Dedifferentiated amniotic fluid mesenchymal stem cell (primary cell): ENCODE measurements at regions not wholly inside any gene's neighbourhood (a gene's known extent, or its start where the extent isn't known, plus 50 kb on each side); places are given as distances from the start of the nearest gene placed in this dataset.
"Not testable (repeated sequence)": the region's sequence is repeated elsewhere in the genome, so short reads cannot be mapped to it uniquely, and the experiment has no call there.

Experiments used
- DNase-seq: peaks from one replicate; pipeline ENCODE4 v3.0.0-alpha.2; 2016; ENCODE audit errors: extremely low spot score

GRCh38 chr14:23750357-23750756 is 114.2 kb downstream of the DHRS2 start:
- DNase-seq, result no peak

GRCh38 chr14:23751616-23752015 is 115.5 kb downstream of the DHRS2 start:
- no peak for DNase-seq

GRCh38 chr14:23763394-23763793 is 127.2 kb downstream of the DHRS2 start:
- DNase-seq, result no peak

GRCh38 chr14:23766737-23767401 is 130.7 kb downstream of the DHRS2 start:
- DNase-seq, result no peak

DNA sequence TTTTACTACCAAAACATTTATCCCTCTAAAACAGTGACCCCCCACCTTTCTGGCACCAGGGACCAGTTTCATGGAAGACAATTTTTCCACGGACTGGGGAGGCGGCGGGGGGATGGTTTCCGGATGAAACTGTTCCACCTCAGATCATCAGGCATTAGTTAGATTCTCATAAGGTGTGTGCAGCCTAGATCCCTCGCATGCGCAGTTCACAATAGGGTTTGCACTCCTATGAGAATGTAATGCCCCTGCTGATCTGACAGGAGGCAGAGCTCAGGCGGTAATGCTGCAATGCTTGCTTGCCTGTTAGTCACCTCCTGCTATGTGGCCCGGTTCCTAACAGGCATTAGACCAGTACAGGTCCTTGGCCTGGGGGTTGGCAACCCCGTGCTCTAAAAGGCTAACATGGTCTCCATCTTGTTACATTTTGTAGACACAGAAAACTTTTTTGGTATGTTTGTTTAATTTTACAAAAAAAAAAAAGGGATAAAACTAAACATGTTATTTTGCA is 133.1 kb downstream of the DHRS2 start:
- not testable (repeated sequence) for DNase-seq

- DNase-seq, result no peak
Measured at GRCh38 chr14:23773981-23774380, 137.8 kb downstream of the DHRS2 start.

- no peak for DNase-seq
Measured at GRCh38 chr14:23776296-23776695, 140.1 kb downstream of the DHRS2 start.

DNA sequence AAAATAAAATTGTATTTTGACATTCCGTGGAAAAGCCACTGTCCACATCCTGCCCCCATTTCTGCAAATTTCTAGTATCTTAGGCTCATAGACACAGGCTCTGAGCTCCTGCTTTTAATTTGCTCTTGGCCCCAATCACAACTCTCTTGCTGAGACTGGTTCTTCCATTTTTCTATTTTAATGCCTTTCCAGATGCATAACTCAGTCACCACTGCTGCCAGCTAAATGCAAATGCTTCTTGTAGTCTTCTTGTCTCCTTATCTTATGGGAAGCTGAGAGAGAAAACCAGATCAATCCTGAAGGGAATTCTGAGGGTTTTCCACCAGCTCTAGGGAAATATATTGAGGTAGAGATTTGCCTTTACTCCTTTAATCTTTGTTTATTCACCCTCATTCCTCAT is 149.0 kb downstream of the DHRS2 start:
- DNase-seq, result no peak

- no peak for DNase-seq
Measured at GRCh38 chr14:23787436-23787835, 151.3 kb downstream of the DHRS2 start.

DNA sequence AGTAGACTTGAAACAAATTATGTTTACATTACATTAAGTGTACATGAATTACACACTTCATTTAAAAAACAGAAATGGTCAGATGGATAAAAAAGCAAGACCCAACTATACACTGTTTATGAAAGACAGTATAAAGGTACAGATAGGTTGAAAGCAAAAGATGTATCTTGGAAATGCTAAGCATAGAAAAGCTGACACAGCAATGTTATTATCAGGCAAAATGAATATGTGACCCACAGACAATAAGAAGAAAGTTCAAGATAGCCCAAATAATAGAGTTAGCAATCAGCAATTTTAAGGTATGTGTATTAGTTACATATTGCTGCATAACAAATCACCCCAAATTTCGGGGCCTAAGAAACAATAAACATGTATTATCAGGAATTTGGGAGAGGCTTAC is 153.5 kb downstream of the DHRS2 start:
- DNase-seq, result no peak

GRCh38 chr14:23793532-23793931 is 157.4 kb downstream of the DHRS2 start:
- DNase-seq, result no peak

DNA sequence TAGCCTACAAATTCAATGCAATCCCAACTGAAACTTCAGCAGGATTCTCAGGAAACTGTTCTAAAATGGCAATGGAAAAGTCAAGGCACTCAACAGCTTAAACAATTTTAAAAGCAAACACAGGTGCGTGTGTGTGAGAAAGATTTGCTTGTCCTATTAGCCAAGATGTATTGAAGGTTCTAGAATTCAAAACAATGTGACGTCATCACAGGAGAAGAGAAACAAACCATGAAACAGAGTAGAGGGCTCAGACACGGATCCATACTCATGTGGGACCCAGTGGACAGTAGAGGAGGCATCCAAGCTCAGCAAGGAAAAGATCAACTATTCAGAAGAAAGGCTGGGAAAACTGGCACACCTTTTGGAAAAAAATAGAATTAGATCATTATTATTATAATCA is 152.8 kb upstream of the DHRS4 start:
- DNase-seq, result no peak

DNA sequence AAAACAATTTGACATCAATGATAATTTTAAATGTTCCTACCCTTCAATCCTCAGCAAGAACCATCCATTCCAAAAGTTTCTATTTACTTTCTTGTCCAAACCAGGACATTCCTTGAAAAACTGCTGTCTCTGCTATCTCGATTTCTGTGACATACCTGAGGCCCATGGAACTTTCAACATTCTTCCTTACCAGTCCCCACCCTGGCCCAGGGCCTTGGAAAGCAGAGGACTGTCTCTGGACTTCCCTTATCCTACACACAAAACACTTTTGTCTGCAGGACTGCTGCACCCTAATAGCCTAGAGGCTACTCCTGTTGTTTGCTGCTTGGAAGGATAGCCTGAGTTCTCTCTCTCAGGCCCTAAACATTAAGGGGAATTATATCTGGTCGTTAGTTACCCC is 151.8 kb upstream of the DHRS4 start:
- no peak for DNase-seq

DNA sequence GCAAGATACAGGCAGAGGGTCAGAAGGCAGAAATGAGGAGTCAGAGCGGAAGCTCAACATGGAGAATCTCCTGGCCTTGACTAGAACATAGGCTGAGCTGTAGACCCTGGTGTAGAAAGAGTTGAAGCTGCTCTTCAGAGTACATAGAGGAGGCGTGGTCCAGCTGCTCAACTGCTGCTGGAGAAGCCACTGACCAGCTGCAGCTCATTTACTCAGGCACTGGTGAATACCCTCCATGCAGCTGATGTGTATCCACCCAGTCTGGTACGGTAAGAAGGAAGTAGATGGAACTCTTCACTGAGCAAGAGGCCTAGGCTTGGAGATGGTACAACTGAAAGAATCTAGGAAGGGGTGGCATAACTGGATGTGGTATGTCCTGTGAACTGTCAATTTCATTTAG is 148.8 kb upstream of the DHRS4 start:
- no peak for DNase-seq

DNA sequence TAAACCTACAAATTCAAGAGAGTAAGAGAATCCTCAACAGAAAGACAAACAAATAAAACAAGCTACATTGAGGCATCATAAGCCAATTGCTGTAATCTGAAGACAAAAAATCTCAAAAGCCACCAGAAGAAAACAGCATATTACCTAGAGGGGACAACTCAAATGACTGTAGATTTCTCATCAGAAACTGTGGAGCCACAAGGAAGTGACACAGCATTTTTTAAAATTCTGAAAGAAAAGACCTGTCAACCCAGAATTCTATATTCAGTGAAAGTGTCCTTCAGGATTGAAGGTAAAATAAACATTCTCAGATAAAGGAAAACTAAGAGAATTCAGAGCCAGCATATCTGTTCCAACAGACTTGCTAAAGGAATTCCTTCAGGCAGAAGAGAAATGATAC is 147.8 kb upstream of the DHRS4 start:
- no peak for DNase-seq

DNA sequence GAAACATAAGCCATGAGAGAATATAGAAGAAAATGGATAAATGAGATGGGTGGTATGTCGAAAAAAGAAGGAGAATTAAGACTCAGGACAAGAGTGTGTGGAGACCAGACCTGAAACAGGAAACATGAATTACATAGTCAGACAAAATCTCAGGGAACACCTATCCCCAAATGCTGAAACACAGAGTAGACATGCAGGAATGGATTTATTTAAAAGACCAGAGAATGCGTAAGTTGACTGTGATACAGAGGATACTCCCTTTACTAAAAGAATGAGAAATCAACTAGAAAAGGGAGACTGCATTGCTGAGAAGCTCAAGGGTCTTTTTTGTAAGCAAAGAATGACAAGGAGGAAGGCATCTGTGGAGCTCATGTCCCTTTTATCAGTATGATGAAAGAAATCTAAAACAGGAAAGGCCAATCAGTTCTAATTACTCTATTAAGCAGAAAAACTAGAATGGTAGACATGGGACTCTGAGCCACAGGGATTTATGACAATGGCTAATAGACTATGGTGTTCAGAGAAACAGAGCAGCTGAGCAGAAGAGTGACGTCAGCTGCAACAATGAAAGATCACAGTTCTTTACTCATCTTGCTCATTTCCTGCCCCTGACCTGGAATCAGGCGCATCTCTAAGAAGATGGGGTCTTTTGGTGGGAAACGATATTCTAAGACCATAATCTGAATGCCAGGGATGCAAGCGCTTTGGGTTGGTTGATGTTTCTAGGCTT is 138.9 kb upstream of the DHRS4 start:
- DNase-seq, result no peak

GRCh38 chr14:23816371-23816770 is 137.2 kb upstream of the DHRS4 start:
- DNase-seq, result no peak

DNA sequence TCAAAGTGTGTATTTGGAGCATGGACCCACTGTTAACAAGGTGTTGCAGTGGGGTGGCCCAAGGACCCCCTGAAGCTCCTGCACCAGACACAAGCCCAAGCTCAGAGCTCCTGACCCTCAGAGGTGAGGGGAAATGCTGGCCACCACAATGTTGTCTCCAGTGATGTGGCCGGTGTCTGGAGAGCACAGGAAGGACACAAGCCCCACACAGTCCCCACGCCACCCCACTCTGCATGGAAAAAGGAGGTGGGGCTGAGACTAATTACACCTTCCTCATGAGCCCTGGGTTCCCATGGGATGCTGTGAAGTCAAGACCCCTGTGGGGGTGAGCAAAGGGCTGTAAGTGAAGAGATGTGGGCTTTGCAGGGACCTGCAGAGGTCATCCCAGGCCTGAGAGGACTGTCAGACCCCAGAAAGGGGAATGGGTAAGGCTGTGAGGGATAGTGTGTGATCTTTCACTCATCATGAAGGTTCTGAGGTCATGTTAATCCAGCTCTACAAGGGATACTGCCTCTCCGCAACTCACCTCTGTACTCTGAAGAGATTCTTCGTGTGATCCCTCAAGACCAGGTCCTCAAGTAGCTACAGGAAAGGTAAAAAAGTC is 136.3 kb upstream of the DHRS4 start:
- no peak for DNase-seq

DNA sequence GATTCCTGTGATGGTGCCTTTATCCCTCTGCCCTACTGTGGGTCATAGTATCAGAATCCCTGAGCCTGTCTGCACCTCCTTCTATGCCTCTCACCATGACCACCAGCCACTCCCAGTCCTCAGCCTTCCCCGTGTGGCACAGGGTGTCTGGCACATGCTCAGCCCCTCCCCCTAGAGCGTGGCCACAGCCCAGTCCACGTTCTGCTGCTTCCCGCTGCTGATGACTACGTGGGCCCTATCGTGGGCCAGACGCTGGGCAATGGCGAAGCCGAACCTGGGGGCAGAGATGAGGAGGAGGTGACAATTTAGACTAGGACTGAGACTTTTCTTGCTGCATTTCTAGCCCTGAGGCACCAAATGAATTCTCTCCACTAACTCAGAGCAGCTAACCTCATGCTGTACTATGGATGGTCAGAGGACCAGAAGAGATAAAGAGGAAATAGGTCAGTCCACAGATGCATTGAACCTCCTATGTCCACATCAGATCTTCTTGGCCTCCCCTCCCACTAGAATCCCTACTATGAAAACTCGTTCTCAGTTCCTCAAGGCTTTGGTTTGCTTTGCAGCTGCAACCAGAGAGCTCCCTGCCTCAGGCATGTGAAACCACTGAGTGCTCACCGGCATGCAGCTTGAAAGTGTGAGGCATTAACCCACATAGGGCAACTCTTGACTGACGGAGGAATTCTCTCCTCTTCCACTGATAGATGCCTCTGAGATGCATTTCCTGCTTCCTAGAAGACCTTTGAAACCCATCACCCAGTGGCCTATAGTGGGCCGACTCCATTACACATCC is 126.3 kb upstream of the DHRS4 start:
- no peak for DNase-seq

GRCh38 chr14:23828001-23828400 is 125.6 kb upstream of the DHRS4 start:
- no peak for DNase-seq

- DNase-seq, result no peak
Measured at GRCh38 chr14:23828616-23829015, 125.0 kb upstream of the DHRS4 start.
